Panc1 (cell line): ENCODE measurements at regions not wholly inside any gene's neighbourhood (a gene's known extent, or its start where the extent isn't known, plus 50 kb on each side); places are given as distances from the start of the nearest gene placed in this dataset.

Source experiments
- ATAC-seq: fragments of 200-7000 bp; cut with Tn5 transposase; 2 replicates; pipeline ENCODE4 v1.9.1; 2020; ENCODE audit warnings: mild to moderate bottlenecking, moderate library complexity
- BruUV-seq: library from RNA; stranded (reverse); fragments of 400-500 nt; replicated peaks from 2 replicates; lab custom pipeline; 2021; lab: Mats Ljungman, UMichigan
- CTCF ChIA-PET: fragments of 300-600 bp; sonication (Branson Sonifier 250); formaldehyde crosslinking; loops from one replicate; lab custom pipeline; 2022; ENCODE audit warnings: antibody characterized with exemption; lab: Charles Lee
- POLR2A ChIA-PET: fragments of 300-600 bp; sonication (Branson Sonifier 250); formaldehyde crosslinking; loops from one replicate; lab custom pipeline; 2022; ENCODE audit warnings: antibody characterized with exemption; lab: Charles Lee
- DNase-seq: peaks from one replicate; pipeline ENCODE4 v3.0.0-alpha.2; 2010; ENCODE audit warnings: low read depth, low spot score
- H3K27ac ChIP-seq: 2 replicates; pipeline ENCODE4 v1.5.1; 2011; ENCODE audit warnings: mild to moderate bottlenecking, low read length, inconsistent platforms
- H3K27me3 ChIP-seq: fragments of 200-500 bp; sonication (Bioruptor generic); 2 replicates; pipeline ENCODE4 v1.6.0; 2014; ENCODE audit warnings: low read length, inconsistent platforms; ENCODE audit not compliant: control insufficient read depth, insufficient read depth
- H3K36me3 ChIP-seq: fragments of 200-500 bp; sonication (Bioruptor generic); 2 replicates; pipeline ENCODE4 v1.5.1; 2014; ENCODE audit warnings: inconsistent platforms, mild to moderate bottlenecking, low read length, moderate library complexity; ENCODE audit not compliant: control insufficient read depth, insufficient read depth
- H3K4me1 ChIP-seq: 2 replicates; pipeline ENCODE4 v1.5.1; 2011; ENCODE audit warnings: inconsistent platforms, mild to moderate bottlenecking, low read length, moderate library complexity; ENCODE audit not compliant: control insufficient read depth, insufficient read depth
- H3K4me3 ChIP-seq, 2 experiments: 2 replicates each; pipeline ENCODE4 v1.5.1; 2011 to 2012; ENCODE audit warnings: low read depth in 2 of 2, low read length in 2 of 2, mild to moderate bottlenecking in 2 of 2, inconsistent platforms in 1 of 2, moderate library complexity in 1 of 2
- H3K9me3 ChIP-seq: fragments of 200-500 bp; sonication (Bioruptor generic); 2 replicates; pipeline ENCODE4 v1.5.1; 2014; ENCODE audit warnings: low read depth, mild to moderate bottlenecking, inconsistent platforms, low read length, moderate library complexity; ENCODE audit not compliant: control insufficient read depth, insufficient read depth
- CTCF ChIP-seq: fragments of 450-650 bp; IDR thresholded peaks from 2 replicates; pipeline ENCODE4 v1.5.1; 2017; ENCODE audit warnings: mild to moderate bottlenecking
- POLR2AphosphoS5 ChIP-seq: IDR thresholded peaks from 2 replicates; pipeline ENCODE4 v1.6.1; 2012; ENCODE audit warnings: mild to moderate bottlenecking, low read depth, low read length, moderate library complexity
- REST ChIP-seq, 2 experiments: IDR thresholded peaks; 2 replicates each; pipeline ENCODE4 v1.6.1; 2011 to 2012; ENCODE audit warnings: low read depth in 2 of 2, control low read depth in 1 of 2, low read length in 1 of 2, mild to moderate bottlenecking in 1 of 2, moderate library complexity in 1 of 2; ENCODE audit not compliant: insufficient read depth in 1 of 2
- SIN3A ChIP-seq: IDR thresholded peaks from 2 replicates; pipeline ENCODE4 v1.6.1; 2012; ENCODE audit warnings: low read depth, mild to moderate bottlenecking, low read length, moderate library complexity, borderline replicate concordance; ENCODE audit not compliant: insufficient read depth
- TCF7L2 ChIP-seq: IDR thresholded peaks from 2 replicates; pipeline ENCODE4 v1.6.1; 2011; ENCODE audit warnings: mild to moderate bottlenecking, low read depth, low read length, inconsistent platforms
- in situ Hi-C: cut with HindIII; loops from 2 replicates; pipeline ENCODE4 v1.10.0; 2016; ENCODE audit warnings: low sequenced_read_pairs, low pct_unique_long_range_greater_than_20kb
- intact Hi-C: fragments of 100-400 bp; cut with micrococcal nuclease; formaldehyde crosslinking; loops from one replicate; pipeline ENCODE4 v1.10.0; 2022; ENCODE audit not compliant: unreplicated experiment

- Histone ChIP-seq H3K27ac (no peak overlapping the region), H3K36me3 (no peaks in the 10 kb centered on the region), H3K9me3 (no peaks in the 10 kb centered on the region), H3K27me3 (peaks cover 5% of the 10 kb centered on the region; the same call in 1 of the 2 replicates), H3K4me1 (no peaks in the 10 kb centered on the region), H3K4me3 (no peak overlapping the region)
- in situ Hi-C loops: no loop called here
- intact Hi-C loops: no loop called here
- POLR2A ChIA-PET: no interaction called here
- no peak for DNase-seq
- BruUV-seq: no TSS peak
- CTCF ChIA-PET: no interaction called here
- no peak for ATAC-seq
- no peak for TF ChIP-seq REST (IDR thresholded peaks at IDR 0.05; ENCODE audit: insufficient read depth in 1 of 2, low read depth in 2 of 2, low read length in 1 of 2)
- no peak for TF ChIP-seq TCF7L2
- no peak for TF ChIP-seq CTCF
- TF ChIP-seq POLR2AphosphoS5: no peak
- no peak for TF ChIP-seq SIN3A
These were observed 86.8 kb downstream of the MATN1 start for GRCh38 chr1:30636621-30637020.

- peaks cover 3% of the 10 kb centered on the region; the same call in 1 of the 2 replicates for H3K27me3 ChIP-seq
- DNase-seq (no peak), ATAC-seq (no peak)
- no peaks in the 10 kb centered on the region for H3K36me3 ChIP-seq
- H3K9me3 ChIP-seq: no peaks in the 10 kb centered on the region
- TF ChIP-seq REST (IDR thresholded peaks at IDR 0.05; ENCODE audit: insufficient read depth in 1 of 2, low read depth in 2 of 2, low read length in 1 of 2) (no peak), SIN3A (no peak), CTCF (no peak), TCF7L2 (no peak), POLR2AphosphoS5 (no peak)
- H3K27ac ChIP-seq: no peak overlapping the region
- POLR2A ChIA-PET: no interaction called here
- in situ Hi-C loops: no loop called here
- no peak overlapping the region for H3K4me3 ChIP-seq
- intact Hi-C loops: no loop called here
- H3K4me1 ChIP-seq: no peaks in the 10 kb centered on the region
- no TSS peak for BruUV-seq
- CTCF ChIA-PET: no interaction called here
These were observed 87.9 kb downstream of the MATN1 start for GRCh38 chr1:30635391-30635975.
